ENCODE measurements at regions not wholly inside any gene's neighbourhood (a gene's known extent, or its start where the extent isn't known, plus 50 kb on each side); places are given as distances from the start of the nearest gene placed in this dataset.

GRCh38 chr21:35149698-35150097 is 100.6 kb upstream of the RUNX1 start:
- Mint-ChIP-seq H3K27me3 (ENCODE audit: insufficient read depth, unreplicated experiment) (no peaks in the 10 kb centered on the region), H3K4me1 (ENCODE audit: insufficient read depth, unreplicated experiment) (peaks cover 19% of the 10 kb centered on the region), H3K9me3 (ENCODE audit: unreplicated experiment) (no peaks in the 10 kb centered on the region), H3K27ac (ENCODE audit: low read depth, unreplicated experiment) (peak overlapping the region; percentile 64), H3K36me3 (ENCODE audit: insufficient read depth, unreplicated experiment) (no peaks in the 10 kb centered on the region), H3K4me3 (ENCODE audit: unreplicated experiment) (no peak overlapping the region)
- DNase-seq (ENCODE audit: unreplicated experiment) = no peak
- BruUV-seq (replicated peaks) = no TSS peak
- intact Hi-C loops (cut with micrococcal nuclease) = no loop called here
- POLR2A ChIA-PET = interaction anchor here (1.0 to 1.1 kb wide), 2 partner anchors 11 to 13 kb away, joined by 3 to 7 read pairs; no protein-coding TSS in a partner anchor
- CTCF ChIA-PET = no interaction called here
- TF ChIP-seq CTCF (IDR thresholded peaks at IDR 0.05; ENCODE audit: unreplicated experiment) = no peak

GRCh38 chr21:35147439-35147838 is 98.3 kb upstream of the RUNX1 start:
- H3K36me3 Mint-ChIP-seq (ENCODE audit: insufficient read depth, unreplicated experiment) = no peaks in the 10 kb centered on the region
- ChIA-PET POLR2A (no interaction called here), CTCF (no interaction called here)
- H3K9me3 Mint-ChIP-seq (ENCODE audit: unreplicated experiment) = no peaks in the 10 kb centered on the region
- H3K4me3 Mint-ChIP-seq (ENCODE audit: unreplicated experiment) = no peak overlapping the region
- no peak for TF ChIP-seq CTCF (IDR thresholded peaks at IDR 0.05; ENCODE audit: unreplicated experiment)
- H3K4me1 Mint-ChIP-seq (ENCODE audit: insufficient read depth, unreplicated experiment) = peaks cover 19% of the 10 kb centered on the region
- intact Hi-C loops (cut with micrococcal nuclease) = no loop called here
- H3K27ac Mint-ChIP-seq (ENCODE audit: low read depth, unreplicated experiment) = no peak overlapping the region
- no peaks in the 10 kb centered on the region for H3K27me3 Mint-ChIP-seq (ENCODE audit: insufficient read depth, unreplicated experiment)
- no peak for DNase-seq (ENCODE audit: unreplicated experiment)
- no TSS peak for BruUV-seq (replicated peaks)

GRCh38 chr21:35145626-35146233 is 96.6 kb upstream of the RUNX1 start:
- TF ChIP-seq CTCF (IDR thresholded peaks at IDR 0.05; ENCODE audit: unreplicated experiment) = no peak
- H3K4me1 Mint-ChIP-seq (ENCODE audit: insufficient read depth, unreplicated experiment) = peaks cover 13% of the 10 kb centered on the region
- ChIA-PET CTCF (no interaction called here), POLR2A (no interaction called here)
- intact Hi-C loops (cut with micrococcal nuclease) = no loop called here
- no TSS peak for BruUV-seq (replicated peaks)
- no peaks in the 10 kb centered on the region for H3K9me3 Mint-ChIP-seq (ENCODE audit: unreplicated experiment)
- H3K36me3 Mint-ChIP-seq (ENCODE audit: insufficient read depth, unreplicated experiment) = no peaks in the 10 kb centered on the region
- no peaks in the 10 kb centered on the region for H3K27me3 Mint-ChIP-seq (ENCODE audit: insufficient read depth, unreplicated experiment)
- H3K4me3 Mint-ChIP-seq (ENCODE audit: unreplicated experiment) = no peak overlapping the region
- no peak for DNase-seq (ENCODE audit: unreplicated experiment)
- no peak overlapping the region for H3K27ac Mint-ChIP-seq (ENCODE audit: low read depth, unreplicated experiment)

- intact Hi-C loops (cut with micrococcal nuclease) = no loop called here
- Mint-ChIP-seq H3K4me3 (ENCODE audit: unreplicated experiment) (no peak overlapping the region), H3K27ac (ENCODE audit: low read depth, unreplicated experiment) (no peak overlapping the region), H3K9me3 (ENCODE audit: unreplicated experiment) (no peaks in the 10 kb centered on the region), H3K36me3 (ENCODE audit: insufficient read depth, unreplicated experiment) (no peaks in the 10 kb centered on the region), H3K27me3 (ENCODE audit: insufficient read depth, unreplicated experiment) (no peaks in the 10 kb centered on the region), H3K4me1 (ENCODE audit: insufficient read depth, unreplicated experiment) (peaks cover 11% of the 10 kb centered on the region)
- POLR2A ChIA-PET = no interaction called here
- no peak for DNase-seq (ENCODE audit: unreplicated experiment)
- no peak for TF ChIP-seq CTCF (IDR thresholded peaks at IDR 0.05; ENCODE audit: unreplicated experiment)
- no TSS peak for BruUV-seq (replicated peaks)
- CTCF ChIA-PET = no interaction called here
These were observed 95.9 kb upstream of the RUNX1 start for GRCh38 chr21:35144978-35145377.

All from MCF 10A (cell line).